AG04449 (cell line): ENCODE measurements at regions not wholly inside any gene's neighbourhood (a gene's known extent, or its start where the extent isn't known, plus 50 kb on each side); places are given as distances from the start of the nearest gene placed in this dataset.

ENCODE experiments used
- CTCF ChIA-PET: fragments of 350-600 bp; formaldehyde crosslinking; extraction: SDS; loops from one replicate; lab custom pipeline; 2021; ENCODE audit warnings: antibody characterized with exemption; lab: Yijun Ruan, JAX
- POLR2A ChIA-PET: fragments of 400-600, 350-600 bp; formaldehyde crosslinking; extraction: SDS; loops from one replicate; lab custom pipeline; 2020; ENCODE audit warnings: antibody characterized with exemption, inconsistent platforms; lab: Yijun Ruan, JAX
- DNase-seq: peaks from one replicate; pipeline ENCODE4 v3.0.0-alpha.2; 2010; ENCODE audit warnings: low read depth, low spot score
- H3K4me3 ChIP-seq: 2 replicates; pipeline ENCODE4 v1.5.1; 2011; ENCODE audit warnings: low read depth, mild to moderate bottlenecking, control low read depth, low read length
- CTCF ChIP-seq: IDR thresholded peaks from one replicate; pipeline ENCODE4 v1.5.1; 2011; ENCODE audit warnings: mild to moderate bottlenecking, moderate library complexity, low read length, control low read depth, inconsistent platforms; ENCODE audit not compliant: insufficient read depth; ENCODE audit errors: missing control alignments

GRCh38 chr2:126403039-126403628 lies 252.8 kb upstream of the GYPC start:
- no peak for DNase-seq
- H3K4me3 ChIP-seq = no peak overlapping the region
- no peak for TF ChIP-seq CTCF
- ChIA-PET CTCF (no interaction called here), POLR2A (no interaction called here)

DNA sequence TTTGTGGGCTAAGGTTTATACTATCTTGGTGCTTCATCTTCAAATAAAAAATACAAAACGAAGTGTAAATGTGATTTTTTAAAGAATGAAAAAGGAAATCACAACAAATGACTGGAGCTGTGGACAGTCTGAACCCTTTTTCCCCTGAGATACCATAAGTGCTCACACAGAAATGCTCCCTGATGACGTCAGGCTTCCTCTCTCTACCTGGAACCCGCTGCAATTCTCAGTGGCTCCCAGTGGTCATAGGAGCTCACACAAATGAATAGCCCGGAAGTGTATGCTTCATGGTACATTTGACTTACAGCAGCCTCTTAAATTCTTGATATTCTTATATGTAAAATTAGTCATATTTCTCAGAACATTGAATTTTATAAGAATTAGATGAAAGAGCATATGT lies 249.7 kb upstream of the GYPC start:
- ChIA-PET CTCF (no interaction called here), POLR2A (no interaction called here)
- no peak for DNase-seq
- H3K4me3 ChIP-seq = no peak overlapping the region
- no peak for TF ChIP-seq CTCF

DNA sequence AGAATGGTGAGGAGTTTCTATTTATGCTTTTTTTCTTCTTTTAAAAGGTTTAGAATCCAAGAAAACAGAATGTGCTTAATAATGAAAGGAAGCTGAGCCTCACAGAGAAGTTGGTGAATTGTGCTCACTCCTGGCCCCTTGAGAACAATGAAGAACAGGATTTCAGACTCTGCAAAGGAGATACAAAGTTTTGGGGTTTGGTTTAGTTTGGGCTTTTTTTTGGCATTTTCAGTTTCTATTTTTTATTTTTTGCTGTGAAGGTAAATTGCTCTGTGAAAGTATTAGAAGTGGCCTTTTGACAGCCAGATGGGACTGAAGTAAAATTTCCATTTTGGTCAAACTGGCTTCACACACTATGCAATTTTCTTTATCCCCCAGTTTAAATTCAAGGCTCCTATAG lies 247.3 kb upstream of the GYPC start:
- no peak for TF ChIP-seq CTCF
- POLR2A ChIA-PET = no interaction called here
- CTCF ChIA-PET = no interaction called here
- no peak for DNase-seq
- no peak overlapping the region for H3K4me3 ChIP-seq

DNA sequence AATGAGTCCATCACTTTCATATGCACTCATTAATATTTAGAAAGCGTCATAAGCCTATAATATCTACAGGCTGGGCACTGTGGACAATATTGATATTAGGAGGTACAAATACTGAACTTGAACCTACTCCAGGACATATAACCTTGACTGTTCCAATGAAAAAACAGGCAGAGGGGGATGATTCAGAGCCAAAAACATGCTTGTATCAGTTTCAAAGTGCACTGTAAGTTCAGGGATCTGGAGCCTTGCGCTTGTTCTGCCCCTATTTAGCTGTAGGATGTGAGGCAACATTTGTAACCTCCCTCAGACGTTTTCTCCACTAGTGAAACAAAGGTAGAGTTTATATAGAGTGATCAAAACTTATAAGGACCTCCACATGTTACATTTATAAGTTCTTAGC lies 246.1 kb upstream of the GYPC start:
- DNase-seq = no peak
- H3K4me3 ChIP-seq = no peak overlapping the region
- ChIA-PET CTCF (no interaction called here), POLR2A (no interaction called here)
- no peak for TF ChIP-seq CTCF

GRCh38 chr2:126413079-126413478 lies 242.9 kb upstream of the GYPC start:
- DNase-seq = no peak
- CTCF ChIA-PET = no interaction called here
- H3K4me3 ChIP-seq = no peak overlapping the region
- POLR2A ChIA-PET = no interaction called here
- TF ChIP-seq CTCF = no peak

- TF ChIP-seq CTCF = no peak
- ChIA-PET POLR2A (no interaction called here), CTCF (no interaction called here)
- no peak for DNase-seq
- no peak overlapping the region for H3K4me3 ChIP-seq
These were observed 236.6 kb upstream of the GYPC start for GRCh38 chr2:126419403-126419802.
